ENCODE measurements at regions not wholly inside any gene's neighbourhood (a gene's known extent, or its start where the extent isn't known, plus 50 kb on each side); places are given as distances from the start of the nearest gene placed in this dataset.

GRCh38 chr14:87772854-87773253 lies 220.1 kb downstream of the GALC start:
- TF ChIP-seq CTCF (IDR thresholded peaks at IDR 0.05; ENCODE audit: insufficient read depth, low read length, missing control alignments), result no peak
- POLR2A ChIA-PET, result no interaction called here
- CTCF ChIA-PET, result no interaction called here
- H3K4me3 ChIP-seq (ENCODE audit: low read depth, low read length), result no peak overlapping the region
- DNase-seq (ENCODE audit: low read depth, low spot score), result no peak

GRCh38 chr14:87767567-87767901 lies 225.4 kb downstream of the GALC start:
- H3K4me3 ChIP-seq (ENCODE audit: low read depth, low read length), result no peak overlapping the region
- no peak for DNase-seq (ENCODE audit: low read depth, low spot score)
- TF ChIP-seq CTCF (IDR thresholded peaks at IDR 0.05; ENCODE audit: insufficient read depth, low read length, missing control alignments), result no peak
- CTCF ChIA-PET, result no interaction called here
- POLR2A ChIA-PET, result no interaction called here

- no peak overlapping the region for H3K4me3 ChIP-seq (ENCODE audit: low read depth, low read length)
- ChIA-PET CTCF (interaction anchor here (1.4 kb wide), 1 partner anchor 13 kb away, joined by 3 read pairs; no protein-coding TSS in a partner anchor), POLR2A (no interaction called here)
- no peak for DNase-seq (ENCODE audit: low read depth, low spot score)
- TF ChIP-seq CTCF (IDR thresholded peaks at IDR 0.05; ENCODE audit: insufficient read depth, low read length, missing control alignments), result no peak
These were observed 234.1 kb downstream of the GALC start for GRCh38 chr14:87758876-87759275.

GRCh38 chr14:87756661-87757060 lies 236.3 kb downstream of the GALC start:
- CTCF ChIA-PET, result no interaction called here
- H3K4me3 ChIP-seq (ENCODE audit: low read depth, low read length), result no peak overlapping the region
- POLR2A ChIA-PET, result no interaction called here
- TF ChIP-seq CTCF (IDR thresholded peaks at IDR 0.05; ENCODE audit: insufficient read depth, low read length, missing control alignments), result no peak
- no peak for DNase-seq (ENCODE audit: low read depth, low spot score)

GRCh38 chr14:87754520-87755223 lies 238.3 kb downstream of the GALC start:
- ChIA-PET POLR2A (no interaction called here), CTCF (no interaction called here)
- no peak overlapping the region for H3K4me3 ChIP-seq (ENCODE audit: low read depth, low read length)
- DNase-seq (ENCODE audit: low read depth, low spot score), result no peak
- TF ChIP-seq CTCF (IDR thresholded peaks at IDR 0.05; ENCODE audit: insufficient read depth, low read length, missing control alignments), result no peak

- H3K4me3 ChIP-seq (ENCODE audit: low read depth, low read length), result no peak overlapping the region
- POLR2A ChIA-PET, result no interaction called here
- CTCF ChIA-PET, result no interaction called here
- DNase-seq (ENCODE audit: low read depth, low spot score), result no peak
- TF ChIP-seq CTCF (IDR thresholded peaks at IDR 0.05; ENCODE audit: insufficient read depth, low read length, missing control alignments), result no peak
These were observed 244.4 kb downstream of the GALC start for GRCh38 chr14:87748558-87748957.

All from AG04449 (cell line).